Kidney tubule cell (primary cell): ENCODE measurements at regions not wholly inside any gene's neighbourhood (a gene's known extent, or its start where the extent isn't known, plus 50 kb on each side); places are given as distances from the start of the nearest gene placed in this dataset.

Source experiments
- DNase-seq: peaks from one replicate; pipeline ENCODE4 v3.0.0-alpha.2; 2018; ENCODE audit warnings: low spot score

GRCh38 chr10:10365676-10366075 lies 652.0 kb upstream of the CELF2 start:
- no peak for DNase-seq

DNA sequence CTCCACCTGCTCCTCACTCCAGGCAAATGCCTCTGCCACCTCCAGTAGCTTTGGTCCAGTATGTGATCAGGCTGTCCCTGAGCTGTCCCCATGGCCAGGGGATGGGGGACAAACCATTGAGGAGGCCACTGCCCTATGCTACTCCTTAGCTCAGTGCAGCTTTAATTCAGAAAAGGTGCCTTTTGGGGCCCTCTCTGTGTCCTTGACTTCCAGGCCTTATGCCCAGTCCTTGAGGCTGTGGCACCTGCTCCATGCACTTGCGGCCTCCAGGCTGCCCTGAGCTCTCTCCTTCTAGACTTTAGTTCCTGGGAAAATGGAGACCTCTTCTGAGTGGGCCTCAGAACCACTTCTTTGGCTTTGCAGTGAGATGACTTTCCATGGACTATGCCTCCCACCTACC lies 650.8 kb upstream of the CELF2 start:
- no peak for DNase-seq

DNA sequence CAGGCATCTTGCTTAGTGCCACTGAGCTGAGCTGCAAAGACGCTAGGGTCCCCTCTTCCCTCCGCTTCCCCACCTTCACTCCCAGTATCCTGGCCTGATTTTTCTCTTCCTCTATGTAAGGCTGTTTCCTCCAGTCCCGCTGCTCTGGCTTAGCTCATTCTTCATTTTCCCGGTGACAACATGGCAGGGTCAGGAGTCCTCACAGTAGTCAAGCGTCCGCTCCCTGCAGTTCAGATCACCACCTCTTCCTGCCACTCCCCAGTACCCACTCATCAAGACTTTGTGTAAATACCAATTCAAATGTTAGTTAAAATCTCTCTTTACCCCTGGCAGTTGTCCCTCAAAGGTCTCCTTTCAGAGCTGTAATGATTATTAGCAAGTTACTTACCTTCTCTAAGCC lies 650.4 kb upstream of the CELF2 start:
- DNase-seq = no peak

- DNase-seq = no peak
Measured at GRCh38 chr10:10368951-10369576, 648.6 kb upstream of the CELF2 start.

DNA sequence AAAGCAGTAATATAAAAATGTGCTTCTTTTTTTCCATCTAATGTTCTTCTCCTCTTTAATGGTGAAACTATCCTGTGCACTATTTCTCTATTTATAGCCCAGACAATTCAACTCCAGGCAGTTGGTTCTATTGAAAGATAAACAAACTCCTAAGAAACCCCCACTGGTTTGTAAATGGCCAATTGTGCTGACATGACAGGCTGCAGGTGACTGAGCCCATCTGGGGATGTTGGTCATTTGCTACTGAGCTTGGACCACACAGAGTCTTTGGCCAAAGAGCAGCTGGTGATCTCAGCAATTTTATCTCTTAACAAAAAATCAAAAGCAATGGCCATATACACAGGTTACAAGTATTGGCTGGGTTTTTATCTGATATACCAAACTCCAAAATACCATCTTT lies 631.8 kb upstream of the CELF2 start:
- no peak for DNase-seq

- no peak for DNase-seq
Measured at GRCh38 chr10:10389182-10389581, 628.5 kb upstream of the CELF2 start.

- no peak for DNase-seq
Measured at GRCh38 chr10:10392511-10392910, 625.2 kb upstream of the CELF2 start.

GRCh38 chr10:10394933-10395658 lies 622.6 kb upstream of the CELF2 start:
- no peak for DNase-seq

DNA sequence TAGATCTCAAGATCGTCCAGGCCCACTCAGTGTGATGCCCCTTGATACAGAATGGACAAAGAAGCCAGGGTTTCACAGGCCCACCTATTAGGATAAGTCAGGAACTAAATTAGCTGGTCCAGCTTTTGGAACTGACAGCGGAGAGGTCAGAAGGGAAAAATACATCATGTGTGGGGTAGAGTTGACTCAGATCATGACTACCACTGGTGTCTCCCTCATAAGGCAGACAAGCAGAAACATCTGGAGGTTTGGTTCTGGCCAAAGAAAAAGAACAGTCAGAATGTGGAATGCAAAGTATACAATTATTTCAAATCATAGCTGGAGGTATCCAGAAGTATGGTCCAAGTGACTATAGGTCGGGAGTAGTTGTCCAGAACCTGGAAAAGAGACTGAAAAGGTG lies 621.1 kb upstream of the CELF2 start:
- no peak for DNase-seq

GRCh38 chr10:10397906-10398305 lies 619.8 kb upstream of the CELF2 start:
- DNase-seq = no peak

GRCh38 chr10:10403762-10404161 lies 613.9 kb upstream of the CELF2 start:
- DNase-seq = no peak

DNA sequence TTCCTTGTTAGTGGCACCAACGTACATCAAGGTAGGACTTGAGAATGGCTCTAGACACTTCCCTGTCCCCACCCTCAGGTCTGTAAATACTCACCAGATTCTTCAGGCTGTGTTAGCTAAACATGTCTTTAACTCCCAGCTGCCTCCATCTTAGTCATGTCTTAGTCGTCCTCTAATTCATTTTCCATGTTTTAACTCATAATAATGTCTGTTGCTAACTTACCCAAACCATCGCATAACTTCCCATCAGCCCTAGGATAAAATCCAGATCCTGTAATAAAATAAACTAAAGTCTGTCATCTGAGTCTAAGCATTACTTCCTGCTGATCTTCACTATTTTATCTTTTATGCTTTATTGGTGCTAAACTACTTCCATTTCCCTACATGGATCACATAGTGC lies 600.0 kb upstream of the CELF2 start:
- no peak for DNase-seq

- DNase-seq = no peak
Measured at GRCh38 chr10:10418387-10418786, 599.3 kb upstream of the CELF2 start.

- no peak for DNase-seq
Measured at GRCh38 chr10:10421071-10421470, 596.6 kb upstream of the CELF2 start.

GRCh38 chr10:10431422-10432066 lies 586.1 kb upstream of the CELF2 start:
- no peak for DNase-seq

- no peak for DNase-seq
Measured at GRCh38 chr10:10432296-10433035, 585.2 kb upstream of the CELF2 start.

DNA sequence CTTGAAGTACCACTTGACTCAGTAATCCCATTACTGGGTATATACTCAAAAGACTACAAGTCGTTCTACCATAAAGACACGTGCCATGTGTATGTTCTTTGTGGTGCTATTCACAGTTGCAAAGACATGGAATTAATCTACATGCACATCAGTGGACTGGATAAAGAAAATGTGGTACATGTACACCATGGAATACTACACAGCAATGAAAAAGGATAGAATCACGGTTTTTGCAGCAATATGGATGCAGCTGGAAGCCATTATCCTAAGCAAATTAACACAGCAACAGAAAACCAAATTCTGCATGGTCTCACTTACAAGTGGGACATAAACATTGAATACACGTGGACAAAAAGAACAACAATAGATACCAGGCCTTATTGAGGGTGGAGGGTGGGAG lies 583.4 kb upstream of the CELF2 start:
- DNase-seq = no peak

- no peak for DNase-seq
Measured at GRCh38 chr10:10437886-10438285, 579.8 kb upstream of the CELF2 start.

DNA sequence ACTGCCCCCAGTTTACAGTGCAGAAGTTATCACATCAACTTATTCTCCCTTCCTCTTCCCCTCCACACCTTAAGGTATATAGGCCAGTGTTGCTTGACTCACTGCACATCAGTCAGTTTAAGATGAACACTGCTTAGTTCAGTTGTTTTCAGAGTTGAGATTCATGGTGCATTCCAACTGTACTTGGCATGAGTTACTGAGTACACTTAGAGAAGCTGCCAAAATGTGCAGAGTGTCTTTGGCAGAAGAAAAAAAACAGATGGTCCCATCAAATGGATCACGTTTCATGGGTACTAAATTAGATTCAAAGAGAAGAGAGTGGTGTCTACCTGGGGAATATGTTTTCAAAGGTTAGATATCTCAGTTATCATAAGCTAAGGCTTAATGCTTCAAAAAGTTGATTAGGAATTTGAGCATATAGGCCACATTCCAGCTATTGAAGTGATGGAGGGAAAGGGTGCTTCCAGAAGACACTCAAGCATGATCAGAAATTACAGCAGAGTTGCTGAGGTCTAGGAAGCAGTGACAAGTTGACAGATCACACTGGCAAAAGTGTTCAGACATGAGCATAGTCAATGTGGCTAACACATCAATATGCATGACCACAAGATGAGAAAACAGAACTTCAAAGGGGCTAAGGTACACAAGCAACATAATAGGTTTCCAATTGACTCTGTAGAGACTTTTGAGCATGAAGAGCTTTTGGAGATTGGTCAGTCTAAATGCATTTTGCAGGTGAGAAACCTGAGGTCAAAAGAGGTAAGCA lies 579.2 kb upstream of the CELF2 start:
- DNase-seq = no peak

DNA sequence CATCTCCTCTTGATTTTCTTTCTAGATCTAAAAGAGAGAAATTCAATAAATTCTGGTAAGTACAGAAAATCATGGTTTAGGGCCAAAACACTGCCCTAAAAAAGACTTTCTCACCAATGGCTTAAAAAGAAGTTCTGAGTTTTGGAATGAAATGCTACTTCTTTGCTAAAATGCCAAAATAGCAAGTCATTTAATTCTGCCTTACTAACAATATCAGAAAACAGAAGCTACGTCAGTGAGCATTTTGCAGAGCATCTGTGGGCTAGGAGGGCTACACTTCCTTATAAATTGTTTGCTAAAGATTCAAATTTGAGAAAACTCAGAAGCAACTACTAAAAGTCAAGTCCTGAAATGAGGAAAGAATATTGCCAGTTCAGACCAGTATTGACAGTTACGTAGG lies 560.8 kb upstream of the CELF2 start:
- DNase-seq = no peak

- no peak for DNase-seq
Measured at GRCh38 chr10:10460451-10460850, 557.2 kb upstream of the CELF2 start.
